OCI-LY3 (cell line): ENCODE measurements at regions not wholly inside any gene's neighbourhood (a gene's known extent, or its start where the extent isn't known, plus 50 kb on each side); places are given as distances from the start of the nearest gene placed in this dataset.

Experiments used
- H2AFZ ChIP-seq: fragments of 200-600, 300-600 bp; shearing (Covaris generic); 2 replicates; pipeline ENCODE4 v1.6.0; 2014; ENCODE audit warnings: antibody characterized with exemption, low read depth, low read length
- H3K27ac ChIP-seq: fragments of 200-600, 300-600 bp; sonication (generic); 2 replicates; pipeline ENCODE4 v1.5.1; 2014; ENCODE audit warnings: mild to moderate bottlenecking, low read length, moderate library complexity, mixed read lengths
- H3K27me3 ChIP-seq: fragments of 200-600, 300-600 bp; sonication (generic); 2 replicates; pipeline ENCODE4 v1.6.1; 2014; ENCODE audit warnings: low read depth, low read length, mixed read lengths
- H3K36me3 ChIP-seq: fragments of 200-600, 300-600 bp; sonication (generic); replicated peaks from 2 replicates; pipeline ENCODE3; 2014; ENCODE audit warnings: low read depth, low read length, mixed read lengths
- H3K4me1 ChIP-seq: fragments of 300-600, 200-600 bp; sonication (generic); 2 replicates; pipeline ENCODE4 v1.6.1; 2014; ENCODE audit warnings: low read length, mixed read lengths
- H3K4me2 ChIP-seq: fragments of 200-600, 300-600 bp; sonication (generic); 2 replicates; pipeline ENCODE4 v1.6.1; 2014; ENCODE audit warnings: low read length, mixed read lengths
- H3K4me3 ChIP-seq: fragments of 300-600, 200-600 bp; sonication (generic); 2 replicates; pipeline ENCODE4 v1.5.1; 2014; ENCODE audit warnings: antibody characterized with exemption, mild to moderate bottlenecking, low read length, moderate library complexity
- H3K79me2 ChIP-seq: fragments of 300-600, 200-600 bp; shearing (Covaris generic); 2 replicates; pipeline ENCODE4 v1.6.1; 2014; ENCODE audit warnings: mild to moderate bottlenecking, low read length, mixed read lengths
- H3K9ac ChIP-seq: fragments of 300-600, 200-600 bp; shearing (Covaris generic); 2 replicates; pipeline ENCODE4 v1.6.0; 2014; ENCODE audit warnings: mild to moderate bottlenecking, low read length, moderate library complexity
- H3K9me3 ChIP-seq: fragments of 200-600, 300-600 bp; shearing (Covaris generic); 2 replicates; pipeline ENCODE4 v1.6.1; 2014; ENCODE audit warnings: low read length, mixed read lengths; ENCODE audit not compliant: insufficient read depth
- H4K20me1 ChIP-seq: fragments of 200-600, 300-600 bp; sonication (generic); 2 replicates; pipeline ENCODE4 v1.6.1; 2016; ENCODE audit warnings: low read length, mixed read lengths; ENCODE audit not compliant: insufficient read depth
- CTCF ChIP-seq: fragments of 200-600, 300-600 bp; sonication (generic); IDR thresholded peaks from 2 replicates; pipeline ENCODE4 v1.5.1; 2014; ENCODE audit warnings: antibody characterized with exemption, low read length, low read depth
- EZH2phosphoT487 ChIP-seq: fragments of 200-600 bp; shearing (Covaris generic); IDR thresholded peaks from 2 replicates; pipeline ENCODE4 v1.6.1; 2018; ENCODE audit warnings: antibody characterized with exemption, mixed run types, low read depth

DNA sequence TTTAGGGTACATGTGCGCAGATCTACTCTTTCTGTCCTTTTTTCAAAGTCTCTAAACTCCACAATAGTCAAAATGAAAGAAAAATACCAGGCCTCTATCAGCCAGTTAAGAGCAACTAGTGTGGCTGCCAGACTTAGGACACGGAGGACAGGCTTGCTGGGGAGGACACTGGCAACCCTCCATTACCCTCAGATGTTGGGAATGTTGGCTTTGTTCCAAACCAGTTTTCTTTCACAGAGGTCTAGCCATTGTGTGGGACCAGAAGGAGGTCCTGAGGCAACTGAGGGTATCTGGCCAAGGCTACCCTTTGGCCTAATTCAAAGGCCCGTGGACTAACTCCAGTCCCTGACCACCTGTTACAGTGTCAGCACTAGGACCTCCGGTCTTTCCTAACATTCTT is 51.2 kb upstream of the MED9 start:
- Histone ChIP-seq H3K9ac (no peak overlapping the region), H3K4me3 (no peak overlapping the region), H4K20me1 (no peaks in the 10 kb centered on the region), H3K4me1 (no peaks in the 10 kb centered on the region), H2AFZ (no peak overlapping the region), H3K79me2 (no peaks in the 10 kb centered on the region), H3K27ac (no peak overlapping the region), H3K27me3 (no peaks in the 10 kb centered on the region), H3K4me2 (no peak overlapping the region), H3K9me3 (no peaks in the 10 kb centered on the region), H3K36me3 (no peaks in the 10 kb centered on the region)
- TF ChIP-seq EZH2phosphoT487 (no peak), CTCF (no peak)

- Histone ChIP-seq H3K9me3 (no peaks in the 10 kb centered on the region), H2AFZ (no peak overlapping the region), H4K20me1 (no peaks in the 10 kb centered on the region), H3K4me3 (no peak overlapping the region), H3K4me1 (no peaks in the 10 kb centered on the region), H3K36me3 (no peaks in the 10 kb centered on the region), H3K9ac (no peak overlapping the region), H3K79me2 (no peaks in the 10 kb centered on the region), H3K4me2 (no peak overlapping the region), H3K27me3 (no peaks in the 10 kb centered on the region), H3K27ac (no peak overlapping the region)
- TF ChIP-seq EZH2phosphoT487 (no peak), CTCF (no peak)
Observed at GRCh38 chr17:17426184-17426583, 50.6 kb upstream of the MED9 start.
